Pons (tissue), 1 donor: ENCODE measurements at regions not wholly inside any gene's neighbourhood (a gene's known extent, or its start where the extent isn't known, plus 50 kb on each side); places are given as distances from the start of the nearest gene placed in this dataset.
"Not testable (repeated sequence)": the region's sequence is repeated elsewhere in the genome, so short reads cannot be mapped to it uniquely, and the experiment has no call there.

ENCODE experiments used
- DNase-seq: peaks from one replicate; pipeline ENCODE4 v3.0.0-alpha.2; 2016; ENCODE audit warnings: low spot score

- DNase-seq, result no peak
Observed at GRCh38 chr4:28799696-28800095, 1920.5 kb upstream of the PCDH7 start.

DNA sequence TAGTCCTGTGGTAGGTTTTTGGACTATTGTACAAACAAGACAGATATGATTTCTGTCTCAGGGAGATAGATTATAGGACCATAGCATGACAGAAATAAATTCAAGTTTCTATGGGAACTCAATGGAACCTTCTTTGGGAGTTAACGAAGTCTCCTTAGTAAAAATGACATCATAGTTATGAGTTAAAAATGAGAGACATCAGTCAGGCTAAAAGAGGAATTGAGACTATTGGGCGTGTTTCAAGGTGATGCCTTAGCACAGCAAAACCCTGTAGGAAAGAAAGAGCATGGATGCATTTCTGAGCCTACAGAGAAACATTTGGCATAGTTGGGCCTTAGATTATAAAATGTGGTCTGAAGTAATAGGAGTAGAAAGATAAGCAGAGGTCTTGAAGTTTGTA is 1909.1 kb upstream of the PCDH7 start:
- no peak for DNase-seq

- no peak for DNase-seq
Observed at GRCh38 chr4:28822163-28822562, 1898.0 kb upstream of the PCDH7 start.

DNA sequence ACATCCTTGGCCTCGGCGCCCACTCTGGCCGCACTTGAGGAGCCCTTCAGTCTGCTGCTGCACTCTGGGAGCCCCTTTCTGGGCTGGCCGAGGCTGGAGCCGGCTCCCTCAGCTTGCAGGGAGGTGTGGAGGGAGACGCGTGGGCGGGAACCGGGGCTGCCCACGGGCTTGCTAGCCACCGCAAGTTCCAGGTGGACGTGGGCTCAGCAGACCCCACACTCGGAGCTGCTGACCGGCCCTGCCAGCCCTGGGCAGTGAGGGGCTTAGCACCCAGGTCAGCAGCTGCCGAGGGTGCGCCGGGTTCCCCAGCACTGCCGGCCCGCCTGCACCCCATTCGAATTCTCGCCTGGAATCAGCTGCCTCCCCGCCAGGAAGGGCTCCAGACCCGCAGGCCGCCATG is 1892.3 kb upstream of the PCDH7 start:
- no peak for DNase-seq

DNA sequence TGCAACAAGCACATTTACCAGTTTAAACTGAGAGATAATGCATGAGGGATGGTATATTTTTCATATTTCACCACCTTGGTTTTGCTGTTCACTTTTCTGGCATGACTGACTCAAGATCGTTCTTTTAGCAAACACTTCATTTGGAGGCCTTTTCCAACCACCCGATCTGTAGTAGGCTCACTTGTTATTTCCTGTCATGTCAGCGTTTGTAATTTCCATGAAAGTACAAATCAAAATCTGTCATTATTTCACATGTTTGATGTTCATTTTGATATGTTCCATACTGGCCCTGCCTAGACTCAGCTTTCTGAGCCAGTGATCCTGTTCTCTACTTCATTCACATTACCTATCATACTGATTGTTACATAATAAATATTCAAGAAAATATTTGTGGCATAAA is 1888.3 kb upstream of the PCDH7 start:
- DNase-seq, result no peak

DNA sequence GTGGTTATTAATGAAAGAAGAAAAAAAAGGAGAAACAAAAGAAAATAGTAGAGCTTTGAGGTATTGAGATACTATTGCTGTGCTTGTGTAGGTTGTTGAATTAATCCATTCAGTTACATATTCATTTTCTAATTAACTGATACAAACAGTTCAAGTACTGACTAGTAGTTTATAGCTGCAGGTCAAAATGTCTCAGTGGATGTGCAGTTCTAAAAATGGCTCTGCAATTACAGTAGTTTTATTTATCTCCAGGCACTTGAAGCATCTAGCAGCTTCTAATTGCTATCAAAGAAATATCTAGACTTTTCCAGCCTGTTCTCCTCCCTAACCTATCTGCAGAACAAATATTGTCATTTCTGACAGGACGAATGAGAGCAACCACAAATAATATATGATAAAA is 1887.7 kb upstream of the PCDH7 start:
- no peak for DNase-seq

DNA sequence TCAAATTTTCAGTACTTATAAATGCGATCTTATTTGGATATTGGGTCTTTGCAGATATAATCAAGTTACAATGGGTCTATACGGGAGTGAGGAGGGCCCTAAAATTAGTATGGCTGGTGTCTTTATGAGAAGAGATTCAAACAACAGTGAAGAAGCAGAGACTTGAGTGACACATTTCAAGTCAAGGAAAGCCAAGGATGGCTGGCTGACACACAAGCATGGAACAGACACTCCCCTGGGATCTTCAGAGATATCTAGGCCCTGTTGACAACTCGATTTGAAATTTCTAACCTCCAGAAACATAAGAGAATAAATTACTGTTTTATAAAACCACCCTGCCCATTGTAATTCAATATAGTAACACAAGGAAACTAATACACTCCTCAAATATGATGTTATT is 1886.0 kb upstream of the PCDH7 start:
- no peak for DNase-seq

GRCh38 chr4:28835501-28835900 is 1884.7 kb upstream of the PCDH7 start:
- DNase-seq, result no peak

DNA sequence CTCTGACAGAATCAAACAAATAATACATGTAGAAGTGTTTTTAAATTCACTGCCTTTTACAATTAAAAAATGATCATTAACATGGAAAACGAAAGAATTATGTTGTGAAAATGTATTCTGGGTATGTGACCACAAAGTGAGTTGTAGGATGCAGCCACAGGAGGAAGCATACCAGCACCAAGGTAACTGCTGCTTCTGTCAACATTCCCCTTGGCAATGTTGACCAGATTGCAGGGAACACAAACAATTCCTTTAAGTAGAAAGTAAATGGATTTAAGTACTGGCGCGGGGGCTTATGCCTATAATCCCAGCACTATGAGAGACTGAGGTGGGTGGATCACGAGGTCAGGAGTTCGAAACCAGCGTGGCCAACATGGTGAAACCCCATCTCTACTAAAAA is 1877.9 kb upstream of the PCDH7 start:
- DNase-seq, result no peak

DNA sequence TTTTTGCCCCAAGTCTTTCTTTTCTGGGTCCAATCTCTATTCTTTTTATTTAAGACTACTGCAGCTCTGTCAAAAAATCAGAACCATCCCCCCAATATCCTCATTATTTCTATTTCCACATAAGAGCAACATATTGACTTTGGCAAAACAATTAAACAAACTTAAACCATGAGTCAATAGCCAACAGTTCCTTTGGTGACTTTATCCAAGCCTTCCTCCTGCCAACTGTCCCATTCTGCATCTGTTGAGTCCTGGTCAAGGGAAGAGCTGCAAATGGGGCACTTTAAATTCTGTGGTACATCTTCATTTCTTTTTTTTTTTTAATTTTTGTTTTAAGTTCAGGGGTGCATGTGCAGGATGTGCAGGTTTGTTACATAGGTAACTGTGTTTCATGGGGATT is 1875.0 kb upstream of the PCDH7 start:
- no peak for DNase-seq

GRCh38 chr4:28857028-28857427 is 1863.1 kb upstream of the PCDH7 start:
- not testable (repeated sequence) for DNase-seq

DNA sequence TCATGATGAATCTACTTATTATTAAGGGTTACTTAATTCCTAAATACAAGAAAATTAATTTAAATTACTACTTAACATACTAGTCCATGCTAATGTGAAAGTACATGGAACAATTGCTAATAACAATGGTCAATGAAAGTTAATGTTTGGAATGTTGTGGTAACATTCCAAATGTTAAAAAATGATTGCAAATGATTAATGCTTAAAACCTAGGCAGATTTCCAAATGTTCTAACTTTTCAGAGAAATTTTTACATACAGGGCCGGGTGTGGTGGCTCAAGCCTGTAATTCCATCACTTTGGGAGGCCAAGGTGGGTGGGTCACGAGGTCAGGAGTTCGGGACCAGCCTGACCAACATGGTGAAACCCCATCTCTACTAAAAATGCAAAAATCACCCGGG is 1851.3 kb upstream of the PCDH7 start:
- no peak for DNase-seq

DNA sequence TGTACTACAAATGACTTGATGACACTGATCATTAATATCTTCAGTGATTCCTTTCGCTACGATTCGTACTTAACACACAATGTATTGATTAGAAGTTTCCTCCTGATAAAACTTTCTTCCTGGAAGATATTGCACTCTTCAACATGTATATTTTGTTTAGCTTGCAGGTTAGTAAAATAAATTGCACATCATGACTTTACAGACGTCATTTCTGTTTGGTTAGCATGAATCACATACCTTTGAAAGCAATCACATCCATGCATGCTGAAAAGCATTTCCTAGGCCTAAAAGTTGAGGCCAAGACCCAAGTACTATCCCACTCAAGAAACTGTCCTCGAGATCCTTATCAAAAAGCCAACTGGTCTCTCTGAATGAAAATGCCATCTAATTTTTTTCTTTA is 1841.0 kb upstream of the PCDH7 start:
- DNase-seq, result no peak

DNA sequence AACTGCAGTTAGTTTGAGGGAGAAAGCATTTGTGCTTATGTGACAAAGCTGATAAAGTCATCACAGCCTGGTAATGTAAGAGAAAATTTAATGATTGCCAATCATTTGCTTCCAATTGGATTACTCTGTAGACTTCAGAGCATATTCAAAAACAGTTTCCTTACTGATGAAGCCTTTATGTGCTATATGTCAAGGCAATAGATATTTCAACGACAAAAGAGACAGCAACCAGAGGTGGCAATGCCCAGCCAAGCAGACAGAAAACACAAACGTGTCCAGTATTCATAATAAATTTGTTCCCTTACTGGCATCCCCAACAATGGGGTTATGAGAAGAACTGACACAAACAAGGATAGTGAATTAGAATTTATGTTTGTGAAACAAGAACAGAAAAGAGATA is 1840.3 kb upstream of the PCDH7 start:
- DNase-seq, result no peak

- no peak for DNase-seq
Observed at GRCh38 chr4:28883211-28883610, 1837.0 kb upstream of the PCDH7 start.

DNA sequence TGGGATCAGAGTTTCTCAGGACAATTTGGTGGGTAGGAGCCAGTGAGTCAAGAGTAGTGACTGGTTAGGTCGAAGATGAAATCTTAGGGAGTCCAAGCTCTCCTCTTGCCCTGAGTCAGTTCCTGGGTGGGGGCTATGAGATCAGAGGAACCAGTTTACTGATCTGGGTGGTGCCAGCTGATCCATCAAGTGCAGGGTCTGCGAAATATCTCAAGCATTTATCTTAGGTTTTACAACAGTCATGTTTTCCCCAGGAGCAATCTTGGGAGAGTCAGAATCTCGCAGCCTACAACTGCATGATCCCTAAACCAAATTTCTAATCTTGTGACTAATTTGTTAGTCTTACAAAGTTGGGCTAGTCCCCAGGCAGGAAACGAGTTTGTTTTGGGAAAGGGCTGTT is 1833.2 kb upstream of the PCDH7 start:
- DNase-seq, result no peak

DNA sequence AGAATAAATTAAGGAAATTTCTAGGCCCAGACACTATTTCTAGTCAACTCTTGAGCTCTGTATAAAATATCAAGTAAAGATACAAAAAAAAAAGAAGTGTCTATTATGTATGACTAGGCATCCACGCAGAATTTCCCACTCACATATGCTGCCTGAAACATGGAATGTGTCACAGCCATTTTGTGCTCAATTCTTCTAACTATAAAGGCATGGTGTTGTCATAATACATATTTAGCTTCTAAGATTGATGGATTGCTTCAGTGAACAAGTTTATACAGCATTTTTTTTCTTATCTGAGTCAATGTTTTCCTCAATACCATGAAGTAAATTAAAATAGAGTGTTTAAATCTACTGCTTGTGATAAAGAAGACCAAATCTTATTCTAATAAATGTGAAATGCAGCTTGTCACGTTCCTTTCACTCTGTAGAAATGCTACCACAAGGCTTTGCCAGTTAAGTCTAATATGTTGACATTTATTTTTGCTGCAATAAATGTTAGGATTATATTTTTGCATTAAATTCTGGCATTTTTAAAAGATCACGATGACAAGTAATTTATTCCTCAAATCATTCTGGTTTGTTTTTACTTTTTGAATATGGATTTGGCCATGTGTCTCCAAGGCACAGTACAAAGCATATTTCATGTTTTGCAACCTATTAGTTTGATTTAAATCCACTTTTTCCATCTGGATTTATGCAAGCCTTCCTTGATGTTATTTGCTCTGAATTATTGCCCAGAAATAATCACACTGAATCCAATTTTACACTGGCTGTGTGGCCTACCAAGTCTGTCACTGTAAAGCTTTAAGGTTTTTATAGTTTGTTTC is 1829.0 kb upstream of the PCDH7 start:
- DNase-seq, result no peak

- DNase-seq, result no peak
Observed at GRCh38 chr4:28913466-28913865, 1806.7 kb upstream of the PCDH7 start.

DNA sequence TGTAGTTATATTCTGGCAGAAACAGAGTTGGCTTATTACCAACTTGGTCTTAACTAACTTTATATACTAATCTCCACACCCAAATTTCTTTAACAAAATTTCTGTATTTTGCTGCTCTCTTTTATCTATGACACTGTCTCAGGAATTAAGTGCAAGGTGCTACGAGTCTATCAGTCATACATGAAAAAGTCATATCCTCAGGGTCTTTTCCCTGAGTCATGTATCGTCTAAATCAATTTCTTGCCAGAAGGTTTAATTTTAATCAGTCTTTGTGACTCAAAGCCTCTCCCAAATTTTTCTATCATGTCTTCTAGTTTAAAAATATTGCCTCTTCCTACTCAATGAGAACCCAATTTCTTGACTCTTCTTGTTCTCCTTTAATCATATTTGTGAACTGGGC is 1803.6 kb upstream of the PCDH7 start:
- DNase-seq, result no peak

- DNase-seq, result no peak
Observed at GRCh38 chr4:28918871-28919270, 1801.3 kb upstream of the PCDH7 start.

GRCh38 chr4:28921886-28922285 is 1798.3 kb upstream of the PCDH7 start:
- DNase-seq, result no peak

DNA sequence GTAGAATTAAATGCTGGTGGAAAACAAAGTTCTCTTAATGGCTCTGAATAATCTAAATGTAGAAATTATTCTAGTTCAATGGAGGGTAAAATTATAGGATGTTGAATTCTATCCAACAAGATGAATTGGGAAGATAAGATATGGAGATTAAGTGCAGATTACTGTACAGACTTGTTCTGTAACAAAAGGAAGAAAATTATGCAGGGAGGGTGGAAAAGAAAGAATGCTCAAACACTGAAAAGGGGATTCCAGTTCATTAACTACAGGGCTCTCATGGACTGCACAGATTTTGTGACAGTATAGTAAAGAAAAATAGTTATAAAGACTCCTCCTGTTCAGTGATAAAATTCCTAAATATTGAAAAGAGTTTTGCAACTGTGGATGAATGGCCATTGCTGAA is 1794.0 kb upstream of the PCDH7 start:
- no peak for DNase-seq

- DNase-seq, result no peak
Observed at GRCh38 chr4:28942631-28943030, 1777.5 kb upstream of the PCDH7 start.

DNA sequence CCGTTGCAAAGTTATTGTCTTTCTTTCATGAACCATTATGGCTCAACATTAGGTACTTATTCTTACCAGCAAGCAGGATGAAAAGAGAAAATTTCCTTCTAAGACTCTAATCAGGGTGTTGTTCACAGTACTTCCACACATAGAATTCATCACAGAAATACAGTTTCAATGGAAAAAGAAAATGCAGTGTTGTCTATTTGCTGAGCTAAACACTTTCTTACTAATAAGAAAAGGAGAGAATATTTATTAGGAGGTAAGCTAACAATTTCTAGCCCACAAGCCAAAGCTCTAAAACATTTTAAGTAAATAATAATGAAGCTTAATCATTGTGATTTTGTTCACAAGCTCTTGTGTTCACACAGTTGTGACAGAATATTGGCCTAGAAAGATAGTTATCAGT is 1772.8 kb upstream of the PCDH7 start:
- DNase-seq, result no peak
